B cell (primary cell): ENCODE measurements at regions not wholly inside any gene's neighbourhood (a gene's known extent, or its start where the extent isn't known, plus 50 kb on each side); places are given as distances from the start of the nearest gene placed in this dataset.

Experiments used
- ATAC-seq: fragments of 200-7000 bp; cut with Tn5 transposase; one replicate; pipeline ENCODE4 v1.10.0; 2021; ENCODE audit warnings: low read depth, mild to moderate bottlenecking, moderate number of reproducible peaks, moderate library complexity
- CTCF ChIA-PET: fragments of 350-600 bp; sonication (Branson Sonifier 250); formaldehyde crosslinking; loops from one replicate; lab custom pipeline; 2021; ENCODE audit warnings: antibody characterized with exemption, inconsistent platforms; lab: Charles Lee
- POLR2A ChIA-PET: fragments of 350-600 bp; sonication (Branson Sonifier 250); formaldehyde crosslinking; loops from one replicate; lab custom pipeline; 2021; ENCODE audit warnings: antibody characterized with exemption; lab: Charles Lee
- DNase-seq: peaks from one replicate; pipeline ENCODE4 v3.0.0; 2013
- H2AFZ ChIP-seq: 2 replicates; pipeline ENCODE4 v1.6.1; 2012; ENCODE audit warnings: mild to moderate bottlenecking, low read depth, low read length; ENCODE audit not compliant: insufficient read depth, poor library complexity, severe bottlenecking
- H3K27ac ChIP-seq, 2 donors: 1 replicate in 1 of 2; 2 replicates in 1 of 2; pipeline ENCODE4 v1.5.1; 2012 to 2013; ENCODE audit warnings: low read length in 2 of 2, mild to moderate bottlenecking in 2 of 2, moderate library complexity in 1 of 2
- H3K27me3 ChIP-seq, 4 experiments: fragments of 200-600 bp in 1 of 4; sonication (generic) in 1 of 4; replicated peaks in 1 of 4; 1 replicate in 2 of 4; 2 replicates in 2 of 4; pipeline versions ENCODE4 v1.6.1 to v1.7.0; 2013 to 2016; ENCODE audit warnings: low read length in 3 of 4, mild to moderate bottlenecking in 2 of 4, mixed read lengths in 1 of 4, moderate library complexity in 1 of 4; ENCODE audit not compliant: insufficient read depth in 4 of 4, control insufficient read depth in 3 of 4; ENCODE audit errors: control extremely low read depth in 1 of 4
- H3K36me3 ChIP-seq, 2 experiments: replicated peaks in 1 of 2; 1 replicate in 1 of 2; 2 replicates in 1 of 2; pipeline versions ENCODE4 v1.6.1 to v1.7.1; 2013; ENCODE audit warnings: low read length in 1 of 2; ENCODE audit not compliant: insufficient read depth in 2 of 2, control insufficient read depth in 1 of 2; ENCODE audit errors: control extremely low read depth in 1 of 2, extremely low read depth in 1 of 2
- H3K4me1 ChIP-seq, 2 donors: fragments of 200-600 bp in 1 of 2; sonication (generic) in 1 of 2; 1 replicate in 1 of 2; 2 replicates in 1 of 2; pipeline versions ENCODE4 v1.5.1 to v1.6.1; 2013 to 2017; ENCODE audit warnings: low read length in 2 of 2; ENCODE audit not compliant: control insufficient read depth in 2 of 2, insufficient read depth in 2 of 2
- H3K4me2 ChIP-seq: replicated peaks from 2 replicates; pipeline ENCODE3; 2012; ENCODE audit warnings: mild to moderate bottlenecking, low read depth, low read length; ENCODE audit not compliant: poor library complexity, severe bottlenecking
- H3K4me3 ChIP-seq, 5 experiments: fragments of 200-600 bp in 1 of 5; sonication (generic) in 1 of 5; 1 replicate in 3 of 5; 2 replicates in 2 of 5; pipeline versions ENCODE4 v1.5.1 to v1.7.0; 2011 to 2016; ENCODE audit warnings: low read length in 4 of 5, mild to moderate bottlenecking in 4 of 5, low read depth in 2 of 5, control low read depth in 1 of 5, moderate library complexity in 1 of 5; ENCODE audit not compliant: insufficient read depth in 1 of 5; ENCODE audit errors: control extremely low read depth in 1 of 5, extremely low read depth in 1 of 5
- H3K79me2 ChIP-seq: fragments of 200-600 bp; sonication (generic); one replicate; pipeline ENCODE4 v1.6.0; 2016; ENCODE audit warnings: low read length; ENCODE audit not compliant: control insufficient read depth, insufficient read depth
- H3K9ac ChIP-seq: fragments of 200-600 bp; sonication (generic); 2 replicates; pipeline ENCODE4 v1.6.1; 2017; ENCODE audit warnings: mild to moderate bottlenecking, low read length, moderate library complexity
- H3K9me3 ChIP-seq, 3 donors: one replicate each; pipeline versions ENCODE4 v1.6.1 to v1.7.1; 2013; ENCODE audit warnings: low read length in 2 of 3; ENCODE audit not compliant: control insufficient read depth in 2 of 3, insufficient read depth in 1 of 3; ENCODE audit errors: control extremely low read depth in 1 of 3
- H4K20me1 ChIP-seq: 2 replicates; pipeline ENCODE4 v1.6.0; 2012; ENCODE audit warnings: mild to moderate bottlenecking, low read length; ENCODE audit not compliant: insufficient read depth, control insufficient read depth, poor library complexity, severe bottlenecking
- H3K27ac Mint-ChIP-seq: one replicate; pipeline ENCODE4 v1.8.0; 2021; ENCODE audit warnings: mixed read lengths
- H3K27me3 Mint-ChIP-seq: one replicate; pipeline ENCODE4 v1.8.0; 2021; ENCODE audit warnings: mixed read lengths
- H3K4me1 Mint-ChIP-seq: one replicate; pipeline ENCODE4 v1.8.0; 2021; ENCODE audit warnings: mixed read lengths
- H3K4me3 Mint-ChIP-seq: one replicate; pipeline ENCODE4 v1.8.0; 2021; ENCODE audit warnings: mixed read lengths
- H3K9me3 Mint-ChIP-seq: one replicate; pipeline ENCODE4 v1.8.0; 2022; ENCODE audit warnings: mixed read lengths; ENCODE audit not compliant: insufficient read depth
- EZH2 ChIP-seq: IDR thresholded peaks from 2 replicates; pipeline ENCODE4 v1.6.1; 2012; ENCODE audit warnings: borderline replicate concordance, low read depth, mild to moderate bottlenecking, moderate library complexity, low read length; ENCODE audit not compliant: insufficient read depth, poor library complexity, severe bottlenecking
- WGBS: methylation state at CpG from one replicate; pipeline ENCODE4 v1.1.5; 2013; ENCODE audit warnings: missing lambda C conversion rate; ENCODE audit not compliant: insufficient coverage; 5-methylcytosine and 5-hydroxymethylcytosine counted together
- intact Hi-C: fragments of 100-400 bp; cut with micrococcal nuclease; formaldehyde crosslinking; loops from one replicate; pipeline ENCODE4 v1.10.0; 2022
- TF ChIP-seq, protein P1 (sequence below): fragments of 200-600 bp; IDR thresholded peaks from one replicate; pipeline ENCODE4 v1.8.0; 2022; ENCODE audit warnings: antibody characterized with exemption, mild to moderate bottlenecking

DNA sequence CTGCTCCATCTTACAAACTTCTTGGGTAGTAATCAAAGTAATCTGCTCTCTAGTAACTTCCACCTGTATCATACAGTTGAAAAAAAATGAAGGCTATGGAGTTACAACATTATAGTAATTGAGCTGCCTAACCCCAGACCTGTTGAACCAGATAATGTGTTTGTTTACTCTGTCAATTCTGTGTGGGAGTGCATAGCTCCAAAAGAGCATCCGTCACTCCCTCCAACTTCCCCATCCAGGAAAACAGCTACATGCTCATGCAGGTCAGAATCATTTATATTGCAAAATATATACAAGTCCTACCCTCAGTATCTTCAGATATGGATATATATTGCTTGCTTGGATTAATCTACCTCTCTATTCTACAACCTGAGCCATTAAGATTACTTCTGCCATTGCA is 244.0 kb upstream of the ANO5 start:
- CTCF ChIA-PET = no interaction called here
- no peaks in the 10 kb centered on the region for H3K79me2 ChIP-seq
- no peak overlapping the region for H3K27ac ChIP-seq
- WGBS = no CpG with 5 or more reads among the region's 1 CpG
- H3K4me3 Mint-ChIP-seq = no peak overlapping the region
- peaks cover 0 to 4% (median 0%) of the 10 kb centered on the region in 3 donors for H3K9me3 ChIP-seq
- H3K4me1 ChIP-seq = no peaks in the 10 kb centered on the region
- peaks cover 4% of the 10 kb centered on the region for H3K9me3 Mint-ChIP-seq
- intact Hi-C loops = no loop called here
- no peaks in the 10 kb centered on the region for H3K36me3 ChIP-seq
- no peaks in the 10 kb centered on the region for H3K27me3 Mint-ChIP-seq
- no peaks in the 10 kb centered on the region for H3K4me1 Mint-ChIP-seq
- H3K4me2 ChIP-seq = no peak overlapping the region
- H3K27ac Mint-ChIP-seq = no peak overlapping the region
- no peak overlapping the region for H3K4me3 ChIP-seq
- POLR2A ChIA-PET = no interaction called here
- H3K27me3 ChIP-seq = no peaks in the 10 kb centered on the region
- H3K9ac ChIP-seq = no peak overlapping the region
- ATAC-seq (no peak), DNase-seq (no peak)
- H2AFZ ChIP-seq = no peak overlapping the region
- TF ChIP-seq EZH2 = no peak
- TF ChIP-seq, protein P1, sequence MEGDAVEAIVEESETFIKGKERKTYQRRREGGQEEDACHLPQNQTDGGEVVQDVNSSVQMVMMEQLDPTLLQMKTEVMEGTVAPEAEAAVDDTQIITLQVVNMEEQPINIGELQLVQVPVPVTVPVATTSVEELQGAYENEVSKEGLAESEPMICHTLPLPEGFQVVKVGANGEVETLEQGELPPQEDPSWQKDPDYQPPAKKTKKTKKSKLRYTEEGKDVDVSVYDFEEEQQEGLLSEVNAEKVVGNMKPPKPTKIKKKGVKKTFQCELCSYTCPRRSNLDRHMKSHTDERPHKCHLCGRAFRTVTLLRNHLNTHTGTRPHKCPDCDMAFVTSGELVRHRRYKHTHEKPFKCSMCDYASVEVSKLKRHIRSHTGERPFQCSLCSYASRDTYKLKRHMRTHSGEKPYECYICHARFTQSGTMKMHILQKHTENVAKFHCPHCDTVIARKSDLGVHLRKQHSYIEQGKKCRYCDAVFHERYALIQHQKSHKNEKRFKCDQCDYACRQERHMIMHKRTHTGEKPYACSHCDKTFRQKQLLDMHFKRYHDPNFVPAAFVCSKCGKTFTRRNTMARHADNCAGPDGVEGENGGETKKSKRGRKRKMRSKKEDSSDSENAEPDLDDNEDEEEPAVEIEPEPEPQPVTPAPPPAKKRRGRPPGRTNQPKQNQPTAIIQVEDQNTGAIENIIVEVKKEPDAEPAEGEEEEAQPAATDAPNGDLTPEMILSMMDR = no peak
- no peaks in the 10 kb centered on the region for H4K20me1 ChIP-seq

- H3K4me3 Mint-ChIP-seq = no peak overlapping the region
- no peak for ATAC-seq
Observed at GRCh38 chr11:21949763-21950413, 243.0 kb upstream of the ANO5 start.

More at GRCh38 chr11:21949763-21950413, 243.0 kb upstream of the ANO5 start:
- TF ChIP-seq, protein P1 = no peak
- TF ChIP-seq EZH2 = no peak
- 100% methylated on average over 1 of the region's 3 CpGs for WGBS
- Histone ChIP-seq H3K27ac (no peak overlapping the region), H3K9ac (no peak overlapping the region), H3K4me2 (no peak overlapping the region), H2AFZ (no peak overlapping the region), H3K79me2 (no peaks in the 10 kb centered on the region), H4K20me1 (no peaks in the 10 kb centered on the region), H3K36me3 (no peaks in the 10 kb centered on the region), H3K4me3 (no peak overlapping the region), H3K4me1 (no peaks in the 10 kb centered on the region), H3K9me3 (peaks cover 0 to 4% (median 0%) of the 10 kb centered on the region in 3 donors), H3K27me3 (no peaks in the 10 kb centered on the region)
- Mint-ChIP-seq H3K27ac (no peak overlapping the region), H3K4me1 (no peaks in the 10 kb centered on the region), H3K27me3 (no peaks in the 10 kb centered on the region), H3K9me3 (peaks cover 7% of the 10 kb centered on the region)
- no peak for DNase-seq
- intact Hi-C loops = no loop called here
- POLR2A ChIA-PET = no interaction called here
- CTCF ChIA-PET = no interaction called here
